DND-41 (cell line): ENCODE measurements at regions not wholly inside any gene's neighbourhood (a gene's known extent, or its start where the extent isn't known, plus 50 kb on each side); places are given as distances from the start of the nearest gene placed in this dataset.

Source experiments
- CTCF ChIP-seq: IDR thresholded peaks from 2 replicates; pipeline ENCODE4 v1.5.1; 2012; ENCODE audit warnings: borderline replicate concordance, low read length, moderate library complexity, mild to moderate bottlenecking; ENCODE audit not compliant: poor library complexity, severe bottlenecking; ENCODE audit errors: extremely low read depth
- EZH2 ChIP-seq: IDR thresholded peaks from 3 replicates; pipeline ENCODE4 v1.6.1; 2012; ENCODE audit warnings: borderline replicate concordance, low read depth, mild to moderate bottlenecking, moderate library complexity, low read length, inconsistent platforms; ENCODE audit not compliant: severe bottlenecking

GRCh38 chr4:67393007-67393406 lies 152.3 kb downstream of the CENPC start:
- TF ChIP-seq CTCF (no peak), EZH2 (no peak)
